ENCODE measurements at regions not wholly inside any gene's neighbourhood (a gene's known extent, or its start where the extent isn't known, plus 50 kb on each side); places are given as distances from the start of the nearest gene placed in this dataset.

- Histone ChIP-seq H3K27me3 (replicated peaks in 1 of 4; ENCODE audit: control insufficient read depth in 3 of 4, extremely low read depth in 1 of 4, insufficient read depth in 3 of 4, low read length in 3 of 4) (no peaks in the 10 kb centered on the region; a peak in 1 of 7 replicates), H3K36me3 (ENCODE audit: control insufficient read depth in 2 of 4, insufficient read depth in 4 of 4, low read length in 3 of 4) (no peaks in the 10 kb centered on the region), H3K14ac (ENCODE audit: insufficient read length) (no peak overlapping the region), H3K4me3 (ENCODE audit: extremely low read depth in 1 of 4, insufficient read depth in 2 of 4, low read depth in 3 of 4, low read length in 4 of 4) (no peak overlapping the region), H3K56ac (replicated peaks; ENCODE audit: insufficient read length, low read depth, low read length) (no peak overlapping the region), H3K18ac (ENCODE audit: extremely low read depth, low read length) (no peak overlapping the region), H3K79me1 (ENCODE audit: low read depth, low read length) (no peaks in the 10 kb centered on the region), H4K5ac (ENCODE audit: insufficient read length, low read depth, low read length) (no peak overlapping the region), H2BK5ac (ENCODE audit: low read depth, low read length) (no peak overlapping the region), H2BK15ac (ENCODE audit: low read length) (no peak overlapping the region), H4K20me1 (replicated peaks in 1 of 2; ENCODE audit: control insufficient read depth in 1 of 2, insufficient read depth in 2 of 2, low read length in 2 of 2) (no peaks in the 10 kb centered on the region), H3K23me2 (ENCODE audit: low read depth, low read length) (no peaks in the 10 kb centered on the region), H3K4me2 (ENCODE audit: insufficient read depth in 1 of 2, low read depth in 2 of 2, low read length in 2 of 2) (no peak overlapping the region), H3K4me1 (replicated peaks in 1 of 4; ENCODE audit: control insufficient read depth in 3 of 4, insufficient read depth in 4 of 4, low read length in 3 of 4) (no peaks in the 10 kb centered on the region), H2BK12ac (ENCODE audit: low read depth, low read length) (no peak overlapping the region), H3K4ac (replicated peaks; ENCODE audit: insufficient read length, low read depth, low read length) (no peak overlapping the region), H3K27ac (ENCODE audit: low read depth, low read length) (no peak overlapping the region), H4K91ac (replicated peaks; ENCODE audit: insufficient read length, low read length) (no peak overlapping the region), H4K8ac (ENCODE audit: extremely low read depth, insufficient read depth, low read length) (no peak overlapping the region), H2BK20ac (ENCODE audit: low read length) (no peak overlapping the region), H3K23ac (ENCODE audit: insufficient read length) (no peak overlapping the region), H2AK5ac (ENCODE audit: low read depth, low read length) (no peak overlapping the region), H2BK120ac (replicated peaks; ENCODE audit: low read depth, low read length) (no peak overlapping the region), H3K9me3 (ENCODE audit: insufficient read depth in 2 of 2, low read depth in 1 of 2, low read length in 1 of 2) (no peaks in the 10 kb centered on the region), H3K9ac (replicated peaks in 1 of 4; ENCODE audit: extremely low read depth in 1 of 4, low read depth in 3 of 4, low read length in 3 of 4) (no peak overlapping the region), H2AFZ (ENCODE audit: low read length) (no peak overlapping the region), H3K79me2 (ENCODE audit: control insufficient read depth in 1 of 2, insufficient read depth in 2 of 2, low read length in 2 of 2) (no peaks in the 10 kb centered on the region)
- 95% methylated on average over 6 of the region's 6 CpGs; no CpG with 5 or more reads in 1 of the 2 experiments for WGBS, 2 experiments (ENCODE audit: extremely low coverage in 1 of 2, insufficient coverage in 1 of 2, insufficient read length in 1 of 2, insufficient replicate concordance in 2 of 2, low coverage in 1 of 2, low lambda C conversion rate in 2 of 2, missing lambda C conversion rate in 1 of 2)
- FAIRE-seq = no peak
- ChIA-PET CTCF (ENCODE audit: partially characterized antibody) (interaction anchor here (0.6 to 1.8 kb wide), 4 partner anchors 17 to 318 kb away, joined by 3 to 6 read pairs (median 4); no protein-coding TSS in a partner anchor), POLR2A (ENCODE audit: partially characterized antibody) (no interaction called here)
- DNase-seq (ENCODE audit: low read depth in 1 of 2, low spot score in 2 of 2) = no peak
- TF ChIP-seq CHD7 (IDR thresholded peaks at IDR 0.05; ENCODE audit: insufficient replicate concordance, low read length) = no peak
Observed at GRCh38 chr11:95388086-95388485, 157.1 kb upstream of the SESN3 start.
